ENCODE measurements at regions not wholly inside any gene's neighbourhood (a gene's known extent, or its start where the extent isn't known, plus 50 kb on each side); places are given as distances from the start of the nearest gene placed in this dataset.

DNA sequence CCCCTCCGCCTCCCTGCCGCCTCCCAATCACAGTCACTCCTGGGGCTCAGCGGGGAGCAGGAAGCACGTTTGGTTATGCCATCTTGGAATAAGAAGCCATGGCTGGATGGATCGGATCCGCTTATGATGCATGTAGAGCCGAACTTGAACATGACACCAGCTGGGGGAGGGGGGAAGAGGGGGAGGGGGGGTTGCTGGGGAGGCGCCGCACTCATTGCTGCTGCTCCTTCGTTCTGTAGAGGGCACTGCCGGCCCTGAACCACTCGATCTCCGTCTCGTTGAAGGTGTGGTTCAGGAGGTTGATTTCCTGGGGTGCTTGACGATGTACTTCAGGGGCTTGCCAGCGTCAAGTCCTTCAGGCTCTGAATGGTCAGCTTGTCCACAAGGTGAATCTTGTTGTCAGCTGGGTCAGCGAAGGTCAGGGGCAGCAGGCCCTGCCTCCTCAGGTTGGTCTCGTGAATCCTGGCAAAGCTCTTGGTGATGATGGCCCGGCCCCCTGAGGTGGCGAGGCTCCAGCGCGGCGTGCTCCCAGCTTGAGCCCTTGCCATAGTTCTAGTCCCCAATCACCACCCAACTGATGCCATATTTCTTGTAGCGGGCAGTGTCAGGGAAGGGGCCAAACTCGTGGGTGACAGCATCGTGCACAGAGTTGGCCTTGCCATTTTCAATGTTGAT is 476.9 kb upstream of the ISX start:
- TF ChIP-seq POLR2AphosphoS5 (IDR thresholded peaks at IDR 0.05; ENCODE audit: borderline replicate concordance, low read depth, low read length) (no peak), EZH2 (IDR thresholded peaks at IDR 0.05) (no peak)

Data from SK-N-MC (cell line).